ENCODE measurements at regions not wholly inside any gene's neighbourhood (a gene's known extent, or its start where the extent isn't known, plus 50 kb on each side); places are given as distances from the start of the nearest gene placed in this dataset.
"Not testable (repeated sequence)": the region's sequence is repeated elsewhere in the genome, so short reads cannot be mapped to it uniquely, and the experiment has no call there.

GRCh38 chr18:65671621-65672415 is 79.0 kb upstream of the CDH7 start:
- Histone ChIP-seq H3K4me1 (no peaks in the 10 kb centered on the region), H3K9me3 (no peaks in the 10 kb centered on the region), H3K4me2 (no peak overlapping the region), H3K27ac (no peak overlapping the region), H3K4me3 (no peak overlapping the region)
- ChIA-PET CTCF (no interaction called here), POLR2A (no interaction called here)
- no peak for TF ChIP-seq EP300 (IDR thresholded peaks at IDR 0.05)
- TF ChIP-seq CHD2 (IDR thresholded peaks at IDR 0.05; ENCODE audit: low read length, partially characterized antibody), result no peak
- no peak for TF ChIP-seq FOSB (CRISPR knock-in tag; IDR thresholded peaks at IDR 0.05)
- no peak for TF ChIP-seq RFX5 (IDR thresholded peaks at IDR 0.05)
- TF ChIP-seq CEBPB (IDR thresholded peaks at IDR 0.05), result no peak
- no peak for TF ChIP-seq NFE2L2 (conservative IDR thresholded peaks at IDR 0.05; ENCODE audit: low read length)
- TF ChIP-seq RAD21 (conservative IDR thresholded peaks at IDR 0.05 in 1 of 2, IDR thresholded peaks at IDR 0.05 in 1 of 2), result no peak
- DNase-seq (ENCODE audit: low read depth in 1 of 2, low spot score in 1 of 2) (no peak), FAIRE-seq (no peak), ATAC-seq (no peak)
- WGBS (ENCODE audit: missing lambda C conversion rate), result 40% methylated on average over 14 of the region's 17 CpGs

GRCh38 chr18:65670145-65670544 is 80.7 kb upstream of the CDH7 start:
- FAIRE-seq, CTCF ChIA-PET: not testable (repeated sequence)

GRCh38 chr18:65661391-65661790 is 89.4 kb upstream of the CDH7 start:
- FAIRE-seq (no peak), DNase-seq (ENCODE audit: low read depth in 1 of 2, low spot score in 1 of 2) (no peak), ATAC-seq (no peak)
- POLR2A ChIA-PET, result no interaction called here
- no peak overlapping the region for H3K4me2 ChIP-seq
- no peaks in the 10 kb centered on the region for H3K4me1 ChIP-seq
- H3K27ac ChIP-seq, result no peak overlapping the region
- no peaks in the 10 kb centered on the region for H3K9me3 ChIP-seq
- CTCF ChIA-PET, result no interaction called here
- no peak overlapping the region for H3K4me3 ChIP-seq
- WGBS (ENCODE audit: missing lambda C conversion rate), result 6% methylated on average over 1 of the region's 1 CpG
- no peak for TF ChIP-seq CBX8 (IDR thresholded peaks at IDR 0.05)
- no peak for TF ChIP-seq BCL3 (IDR thresholded peaks at IDR 0.05)
- no peak for TF ChIP-seq NR3C1 (IDR thresholded peaks at IDR 0.05)
- TF ChIP-seq NPAS2 (CRISPR knock-in tag; IDR thresholded peaks at IDR 0.05; ENCODE audit: borderline replicate concordance), result no peak
- no peak for TF ChIP-seq EHF (CRISPR knock-in tag; IDR thresholded peaks at IDR 0.05)
- TF ChIP-seq TP53 (CRISPR knock-in tag; IDR thresholded peaks at IDR 0.05), result no peak
- TF ChIP-seq HEYL (CRISPR knock-in tag; IDR thresholded peaks at IDR 0.05), result no peak
- TF ChIP-seq CBX2 (IDR thresholded peaks at IDR 0.05; ENCODE audit: borderline replicate concordance, low read depth), result no peak
- no peak for TF ChIP-seq RFX5 (IDR thresholded peaks at IDR 0.05)
- no peak for TF ChIP-seq KDM5A (IDR thresholded peaks at IDR 0.05)

More at GRCh38 chr18:65670145-65670544, 80.7 kb upstream of the CDH7 start:
- H3K4me2 ChIP-seq; DNase-seq (ENCODE audit: low read depth in 1 of 2, low spot score in 1 of 2); H3K4me3 ChIP-seq; H3K27ac ChIP-seq; ATAC-seq; H3K9me3 ChIP-seq; H3K4me1 ChIP-seq; POLR2A ChIA-PET: not testable (repeated sequence)
- 44% methylated on average over 3 of the region's 3 CpGs for WGBS (ENCODE audit: missing lambda C conversion rate)

GRCh38 chr18:65659912-65660311 is 90.9 kb upstream of the CDH7 start:
- no peaks in the 10 kb centered on the region for H3K9me3 ChIP-seq
- no peaks in the 10 kb centered on the region for H3K4me1 ChIP-seq
- CTCF ChIA-PET, result no interaction called here
- no peak overlapping the region for H3K4me2 ChIP-seq
- no peak overlapping the region for H3K27ac ChIP-seq
- DNase-seq (ENCODE audit: low read depth in 1 of 2, low spot score in 1 of 2), result peak in 1 of 2 experiments; percentile 2
- WGBS (ENCODE audit: missing lambda C conversion rate), result 40% methylated on average over 1 of the region's 1 CpG
- H3K4me3 ChIP-seq, result no peak overlapping the region
- FAIRE-seq, result no peak
- POLR2A ChIA-PET, result no interaction called here
- no peak for ATAC-seq
- TF ChIP-seq POLR2AphosphoS2 (conservative IDR thresholded peaks at IDR 0.05; ENCODE audit: low read length) (no peak), EHMT2 (IDR thresholded peaks at IDR 0.05; ENCODE audit: low read depth) (no peak), RCOR1 (IDR thresholded peaks at IDR 0.05; ENCODE audit: low read depth, low read length) (no peak), CEBPB (IDR thresholded peaks at IDR 0.05) (no peak), ZNF302 (CRISPR knock-in tag; IDR thresholded peaks at IDR 0.05) (no peak), REST (IDR thresholded peaks at IDR 0.05) (no peak), HES2 (IDR thresholded peaks at IDR 0.05) (no peak), FOSL2 (IDR thresholded peaks at IDR 0.05) (no peak), FOSL2 (CRISPR knock-in tag; IDR thresholded peaks at IDR 0.05) (no peak), BCL3 (IDR thresholded peaks at IDR 0.05) (no peak), CHD2 (IDR thresholded peaks at IDR 0.05; ENCODE audit: low read length, partially characterized antibody) (no peak), TFCP2L1 (CRISPR knock-in tag; IDR thresholded peaks at IDR 0.05) (no peak), RAD21 (conservative IDR thresholded peaks at IDR 0.05 in 1 of 2, IDR thresholded peaks at IDR 0.05 in 1 of 2) (no peak), MAZ (IDR thresholded peaks at IDR 0.05; ENCODE audit: borderline replicate concordance, low read depth, low read length) (no peak)
